Lower leg skin (tissue), 4 donors: ENCODE measurements at regions not wholly inside any gene's neighbourhood (a gene's known extent, or its start where the extent isn't known, plus 50 kb on each side); places are given as distances from the start of the nearest gene placed in this dataset.

Experiments used
- DNase-seq, 2 donors: peaks; one replicate each; pipeline ENCODE4 v3.0.0-alpha.2; 2019; ENCODE audit warnings: low spot score in 2 of 2
- H3K4me3 ChIP-seq: fragments of 200-600 bp; sonication (generic); 2 replicates; pipeline ENCODE4 v1.5.1; 2017; ENCODE audit warnings: mild to moderate bottlenecking, low read depth; ENCODE audit not compliant: poor library complexity, severe bottlenecking
- POLR2A ChIP-seq, 2 donors: fragments of 450-650 bp; IDR thresholded peaks; one replicate each; pipeline ENCODE4 v1.6.1; 2016 to 2017; ENCODE audit warnings: antibody characterized with exemption in 2 of 2, mild to moderate bottlenecking in 1 of 2, moderate library complexity in 1 of 2
- WGBS, 2 donors: methylation state at CpG; one replicate each; pipeline ENCODE4 v1.1.5; 2018; 5-methylcytosine and 5-hydroxymethylcytosine counted together
- intact Hi-C: fragments of 100-400 bp; cut with DNase I; formaldehyde crosslinking; loops from one replicate; pipeline ENCODE4 v1.15.0; 2023; ENCODE audit warnings: low total_unique reads
- TF ChIP-seq, protein P1 (sequence below), 3 donors: fragments of 450-650 bp; IDR thresholded peaks; one replicate each; pipeline ENCODE4 v1.5.1; 2016; ENCODE audit warnings: antibody characterized with exemption in 3 of 3, mild to moderate bottlenecking in 3 of 3, moderate library complexity in 2 of 3

GRCh38 chr5:117594166-117594565, 1019.5 kb upstream of the SEMA6A start:
- peak; percentile 69 to 87 for DNase-seq
- 18 to 29% methylated on average over 4 of the region's 4 CpGs for WGBS, 2 donors
- no peak for TF ChIP-seq POLR2A (IDR thresholded peaks at IDR 0.05)
- TF ChIP-seq, protein P1, sequence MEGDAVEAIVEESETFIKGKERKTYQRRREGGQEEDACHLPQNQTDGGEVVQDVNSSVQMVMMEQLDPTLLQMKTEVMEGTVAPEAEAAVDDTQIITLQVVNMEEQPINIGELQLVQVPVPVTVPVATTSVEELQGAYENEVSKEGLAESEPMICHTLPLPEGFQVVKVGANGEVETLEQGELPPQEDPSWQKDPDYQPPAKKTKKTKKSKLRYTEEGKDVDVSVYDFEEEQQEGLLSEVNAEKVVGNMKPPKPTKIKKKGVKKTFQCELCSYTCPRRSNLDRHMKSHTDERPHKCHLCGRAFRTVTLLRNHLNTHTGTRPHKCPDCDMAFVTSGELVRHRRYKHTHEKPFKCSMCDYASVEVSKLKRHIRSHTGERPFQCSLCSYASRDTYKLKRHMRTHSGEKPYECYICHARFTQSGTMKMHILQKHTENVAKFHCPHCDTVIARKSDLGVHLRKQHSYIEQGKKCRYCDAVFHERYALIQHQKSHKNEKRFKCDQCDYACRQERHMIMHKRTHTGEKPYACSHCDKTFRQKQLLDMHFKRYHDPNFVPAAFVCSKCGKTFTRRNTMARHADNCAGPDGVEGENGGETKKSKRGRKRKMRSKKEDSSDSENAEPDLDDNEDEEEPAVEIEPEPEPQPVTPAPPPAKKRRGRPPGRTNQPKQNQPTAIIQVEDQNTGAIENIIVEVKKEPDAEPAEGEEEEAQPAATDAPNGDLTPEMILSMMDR (IDR thresholded peaks at IDR 0.05): no peak
- intact Hi-C loops: no loop called here
- H3K4me3 ChIP-seq: no peak overlapping the region

DNA sequence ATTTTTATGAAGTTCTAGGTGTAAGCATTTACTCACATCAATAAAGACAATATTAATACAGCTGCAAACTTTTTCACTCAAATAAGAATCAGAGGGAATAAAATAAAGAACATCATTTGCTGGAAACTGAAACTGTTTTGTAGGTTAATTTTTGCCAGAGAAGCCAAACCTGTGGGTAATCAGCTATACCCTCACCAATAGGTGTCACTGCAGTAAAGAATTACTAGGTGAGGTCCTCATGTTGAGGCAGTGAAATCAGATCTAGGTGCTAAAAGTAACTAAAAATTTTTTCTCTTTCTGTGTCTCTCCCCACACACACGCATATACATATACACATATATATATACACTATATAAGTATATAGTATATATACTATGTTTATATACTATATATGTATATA, 1016.3 kb upstream of the SEMA6A start:
- no peak for DNase-seq
- no peak for TF ChIP-seq POLR2A (IDR thresholded peaks at IDR 0.05)
- TF ChIP-seq, protein P1 (IDR thresholded peaks at IDR 0.05): no peak
- 57 to 59% methylated on average over 1 of the region's 1 CpG for WGBS, 2 donors
- H3K4me3 ChIP-seq: no peak overlapping the region
- intact Hi-C loops: no loop called here

GRCh38 chr5:117588611-117589010, 1014.0 kb upstream of the SEMA6A start:
- TF ChIP-seq POLR2A (IDR thresholded peaks at IDR 0.05): no peak
- TF ChIP-seq, protein P1 (IDR thresholded peaks at IDR 0.05): no peak
- no peak overlapping the region for H3K4me3 ChIP-seq
- intact Hi-C loops: no loop called here
- DNase-seq: no peak
- 72 to 91% methylated on average over 2 of the region's 2 CpGs for WGBS, 2 donors

DNA sequence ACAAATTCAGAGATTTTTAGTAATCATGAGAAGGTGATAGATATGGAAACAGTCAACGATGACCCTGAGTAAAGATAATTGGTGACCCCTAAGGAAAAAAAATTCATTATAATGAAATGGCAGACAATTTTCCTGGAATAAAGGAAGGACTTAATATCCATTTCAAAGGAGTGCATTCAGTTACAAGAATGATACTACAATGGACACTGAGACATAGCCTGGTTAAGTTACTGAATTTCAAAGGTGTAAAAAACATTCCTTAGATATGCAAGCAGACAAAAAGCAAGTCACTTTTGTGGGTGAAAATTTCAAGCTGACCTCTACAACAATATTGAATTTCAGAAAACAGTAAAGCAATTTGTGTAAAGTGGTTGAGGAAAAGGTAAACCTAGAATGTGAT, 1012.5 kb upstream of the SEMA6A start:
- H3K4me3 ChIP-seq: no peak overlapping the region
- no peak for TF ChIP-seq POLR2A (IDR thresholded peaks at IDR 0.05)
- TF ChIP-seq, protein P1 (IDR thresholded peaks at IDR 0.05): no peak
- intact Hi-C loops: no loop called here
- 83 to 88% methylated on average over 1 of the region's 1 CpG for WGBS, 2 donors
- no peak for DNase-seq

DNA sequence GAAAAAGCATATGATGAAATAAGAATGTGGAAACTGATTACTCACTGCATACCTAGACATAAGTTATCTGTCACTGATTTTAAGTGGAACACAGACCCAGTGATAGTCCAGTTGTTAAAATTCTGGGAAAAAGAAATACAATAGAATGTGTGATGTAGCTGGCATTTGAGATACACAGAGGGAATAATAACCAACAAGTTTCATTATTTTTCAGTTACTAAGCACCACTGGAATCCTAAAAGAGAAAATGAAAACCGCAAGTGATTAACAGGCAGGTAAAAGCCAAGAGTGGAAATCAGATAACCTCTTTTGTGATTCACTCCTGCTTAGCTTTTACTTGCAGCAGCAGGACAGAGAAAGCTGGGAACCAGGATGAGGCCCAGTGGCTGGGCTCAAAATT, 994.0 kb upstream of the SEMA6A start:
- DNase-seq: no peak
- no peak for TF ChIP-seq POLR2A (IDR thresholded peaks at IDR 0.05)
- TF ChIP-seq, protein P1 (IDR thresholded peaks at IDR 0.05): no peak
- H3K4me3 ChIP-seq: no peak overlapping the region
- intact Hi-C loops: no loop called here
- WGBS, 2 donors: 47 to 67% methylated on average over 1 of the region's 1 CpG

DNA sequence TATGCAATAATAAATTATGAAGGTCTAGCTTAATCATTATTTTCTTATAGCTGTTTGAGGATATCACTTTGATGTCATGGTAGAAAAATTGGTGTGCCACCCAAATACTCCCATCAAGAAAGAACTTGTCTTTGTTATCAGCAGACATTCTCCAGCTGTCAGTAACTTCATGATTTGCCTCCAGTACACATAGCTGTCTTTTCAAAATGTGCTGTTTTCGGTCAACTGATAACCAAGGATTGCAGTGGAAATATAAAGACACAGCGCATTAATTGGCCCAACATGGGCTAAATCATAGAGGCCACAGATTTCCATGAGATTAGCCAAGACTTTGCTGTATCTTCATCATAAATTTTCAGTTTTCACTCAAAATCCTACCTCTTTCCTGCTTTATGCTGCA, 993.5 kb upstream of the SEMA6A start:
- intact Hi-C loops: no loop called here
- WGBS, 2 donors: 70 to 77% methylated on average over 2 of the region's 2 CpGs
- no peak for DNase-seq
- H3K4me3 ChIP-seq: no peak overlapping the region
- TF ChIP-seq POLR2A (IDR thresholded peaks at IDR 0.05): no peak
- TF ChIP-seq, protein P1 (IDR thresholded peaks at IDR 0.05): no peak
